CD4-positive, alpha-beta T cell (primary cell): ENCODE measurements at regions not wholly inside any gene's neighbourhood (a gene's known extent, or its start where the extent isn't known, plus 50 kb on each side); places are given as distances from the start of the nearest gene placed in this dataset.
"Not testable (repeated sequence)": the region's sequence is repeated elsewhere in the genome, so short reads cannot be mapped to it uniquely, and the experiment has no call there.

Experiments used
- ATAC-seq: fragments of 200-7000 bp; cut with Tn5 transposase; one replicate; pipeline ENCODE4 v1.10.0; 2022; ENCODE audit warnings: mild to moderate bottlenecking; ENCODE audit not compliant: poor library complexity
- CTCF ChIA-PET: fragments of 350-600 bp; sonication (Branson Sonifier 250); formaldehyde crosslinking; loops from one replicate; lab custom pipeline; 2021; ENCODE audit warnings: antibody characterized with exemption, inconsistent platforms; lab: Charles Lee
- POLR2A ChIA-PET: fragments of 350-600 bp; sonication (Branson Sonifier 250); formaldehyde crosslinking; loops from one replicate; lab custom pipeline; 2021; ENCODE audit warnings: antibody characterized with exemption, inconsistent platforms; lab: Charles Lee
- DNase-seq, 14 experiments: peaks; one replicate each; pipeline ENCODE4 v3.0.0-alpha.2; 2013 to 2020; ENCODE audit warnings: mixed read lengths in 2 of 14
- H3K27ac ChIP-seq, 2 donors: one replicate each; pipeline versions ENCODE4 v1.5.1 to v1.7.0; 2013; ENCODE audit warnings: low read length in 2 of 2, low read depth in 1 of 2, mild to moderate bottlenecking in 1 of 2
- H3K27me3 ChIP-seq, 2 experiments: 1 replicate in 1 of 2; 2 replicates in 1 of 2; pipeline versions ENCODE4 v1.6.1 to v1.7.0; 2013; ENCODE audit warnings: low read length in 2 of 2, control low read depth in 1 of 2, mild to moderate bottlenecking in 1 of 2, moderate library complexity in 1 of 2; ENCODE audit not compliant: insufficient read depth in 2 of 2, control insufficient read depth in 1 of 2
- H3K36me3 ChIP-seq: one replicate; pipeline ENCODE4 v1.6.1; 2013; ENCODE audit warnings: low read length, control low read depth; ENCODE audit not compliant: insufficient read depth
- H3K4me1 ChIP-seq: one replicate; pipeline ENCODE4 v1.6.1; 2013; ENCODE audit warnings: low read length, control low read depth; ENCODE audit not compliant: insufficient read depth
- H3K4me3 ChIP-seq: one replicate; pipeline ENCODE4 v1.5.1; 2013; ENCODE audit warnings: mild to moderate bottlenecking, low read length, moderate library complexity
- H3K9me3 ChIP-seq, 2 experiments: 1 replicate in 1 of 2; 2 replicates in 1 of 2; pipeline versions ENCODE4 v1.6.1 to v1.7.0; 2013; ENCODE audit warnings: low read length in 2 of 2, mild to moderate bottlenecking in 2 of 2, control low read depth in 1 of 2, moderate library complexity in 1 of 2; ENCODE audit not compliant: control insufficient read depth in 1 of 2, insufficient read depth in 1 of 2
- H3K27ac Mint-ChIP-seq: one replicate; pipeline ENCODE4 v1.8.0; 2020; ENCODE audit warnings: mixed read lengths
- H3K27me3 Mint-ChIP-seq: one replicate; pipeline ENCODE4 v1.8.0; 2021; ENCODE audit warnings: mixed read lengths
- H3K36me3 Mint-ChIP-seq: one replicate; pipeline ENCODE4 v1.8.0; 2021; ENCODE audit warnings: low read depth, mixed read lengths
- H3K4me1 Mint-ChIP-seq: one replicate; pipeline ENCODE4 v1.8.0; 2021; ENCODE audit warnings: low read depth, mixed read lengths
- H3K4me3 Mint-ChIP-seq: one replicate; pipeline ENCODE4 v1.8.0; 2020; ENCODE audit warnings: mild to moderate bottlenecking, mixed read lengths
- H3K9me3 Mint-ChIP-seq: one replicate; pipeline ENCODE4 v1.8.0; 2020; ENCODE audit warnings: mixed read lengths
- intact Hi-C, 2 experiments: fragments of 100-400 bp; cut with DNase I in 1 of 2; cut with micrococcal nuclease in 1 of 2; formaldehyde crosslinking; loops; one replicate each; pipeline versions ENCODE4 v1.15.1 to v1.9.0; 2023 to 2025; cut with DNase I, micrococcal nuclease
- TF ChIP-seq, protein P1 (sequence below): fragments of 200-600 bp; IDR thresholded peaks from one replicate; pipeline ENCODE4 v1.8.0; 2022; ENCODE audit warnings: antibody characterized with exemption, mild to moderate bottlenecking

DNA sequence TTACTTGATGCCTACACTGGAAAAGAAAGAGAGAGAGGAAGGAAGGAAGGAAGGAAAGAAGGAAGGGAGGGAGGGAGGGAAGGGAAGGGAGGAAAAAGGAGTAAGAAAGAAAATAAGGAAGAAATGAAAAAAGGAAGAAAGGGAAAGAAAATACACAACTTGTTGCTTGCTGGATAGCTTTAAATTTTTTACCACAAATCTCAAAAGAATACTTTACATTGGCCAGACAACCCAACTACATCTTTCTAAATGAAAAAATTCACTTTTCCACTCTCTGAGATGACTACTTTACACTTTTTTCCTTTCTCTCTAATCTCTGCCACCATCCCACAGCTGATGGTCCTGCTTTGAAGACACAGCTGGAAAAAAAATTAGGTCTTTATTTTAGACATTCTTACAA is 228.9 kb upstream of the FAM78B start:
- DNase-seq (no peak), ATAC-seq (no peak)
- Mint-ChIP-seq H3K27me3 (no peaks in the 10 kb centered on the region), H3K27ac (no peak overlapping the region), H3K4me1 (no peaks in the 10 kb centered on the region), H3K4me3 (no peak overlapping the region), H3K9me3 (no peaks in the 10 kb centered on the region), H3K36me3 (no peaks in the 10 kb centered on the region)
- intact Hi-C loops, result no loop called here
- CTCF ChIA-PET, result no interaction called here
- no peak overlapping the region for H3K27ac ChIP-seq
- TF ChIP-seq, protein P1, sequence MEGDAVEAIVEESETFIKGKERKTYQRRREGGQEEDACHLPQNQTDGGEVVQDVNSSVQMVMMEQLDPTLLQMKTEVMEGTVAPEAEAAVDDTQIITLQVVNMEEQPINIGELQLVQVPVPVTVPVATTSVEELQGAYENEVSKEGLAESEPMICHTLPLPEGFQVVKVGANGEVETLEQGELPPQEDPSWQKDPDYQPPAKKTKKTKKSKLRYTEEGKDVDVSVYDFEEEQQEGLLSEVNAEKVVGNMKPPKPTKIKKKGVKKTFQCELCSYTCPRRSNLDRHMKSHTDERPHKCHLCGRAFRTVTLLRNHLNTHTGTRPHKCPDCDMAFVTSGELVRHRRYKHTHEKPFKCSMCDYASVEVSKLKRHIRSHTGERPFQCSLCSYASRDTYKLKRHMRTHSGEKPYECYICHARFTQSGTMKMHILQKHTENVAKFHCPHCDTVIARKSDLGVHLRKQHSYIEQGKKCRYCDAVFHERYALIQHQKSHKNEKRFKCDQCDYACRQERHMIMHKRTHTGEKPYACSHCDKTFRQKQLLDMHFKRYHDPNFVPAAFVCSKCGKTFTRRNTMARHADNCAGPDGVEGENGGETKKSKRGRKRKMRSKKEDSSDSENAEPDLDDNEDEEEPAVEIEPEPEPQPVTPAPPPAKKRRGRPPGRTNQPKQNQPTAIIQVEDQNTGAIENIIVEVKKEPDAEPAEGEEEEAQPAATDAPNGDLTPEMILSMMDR, result no peak
- no peaks in the 10 kb centered on the region for H3K27me3 ChIP-seq
- no peaks in the 10 kb centered on the region for H3K36me3 ChIP-seq
- POLR2A ChIA-PET, result no interaction called here
- H3K4me3 ChIP-seq, result no peak overlapping the region
- H3K9me3 ChIP-seq, result no peaks in the 10 kb centered on the region
- no peaks in the 10 kb centered on the region for H3K4me1 ChIP-seq

DNA sequence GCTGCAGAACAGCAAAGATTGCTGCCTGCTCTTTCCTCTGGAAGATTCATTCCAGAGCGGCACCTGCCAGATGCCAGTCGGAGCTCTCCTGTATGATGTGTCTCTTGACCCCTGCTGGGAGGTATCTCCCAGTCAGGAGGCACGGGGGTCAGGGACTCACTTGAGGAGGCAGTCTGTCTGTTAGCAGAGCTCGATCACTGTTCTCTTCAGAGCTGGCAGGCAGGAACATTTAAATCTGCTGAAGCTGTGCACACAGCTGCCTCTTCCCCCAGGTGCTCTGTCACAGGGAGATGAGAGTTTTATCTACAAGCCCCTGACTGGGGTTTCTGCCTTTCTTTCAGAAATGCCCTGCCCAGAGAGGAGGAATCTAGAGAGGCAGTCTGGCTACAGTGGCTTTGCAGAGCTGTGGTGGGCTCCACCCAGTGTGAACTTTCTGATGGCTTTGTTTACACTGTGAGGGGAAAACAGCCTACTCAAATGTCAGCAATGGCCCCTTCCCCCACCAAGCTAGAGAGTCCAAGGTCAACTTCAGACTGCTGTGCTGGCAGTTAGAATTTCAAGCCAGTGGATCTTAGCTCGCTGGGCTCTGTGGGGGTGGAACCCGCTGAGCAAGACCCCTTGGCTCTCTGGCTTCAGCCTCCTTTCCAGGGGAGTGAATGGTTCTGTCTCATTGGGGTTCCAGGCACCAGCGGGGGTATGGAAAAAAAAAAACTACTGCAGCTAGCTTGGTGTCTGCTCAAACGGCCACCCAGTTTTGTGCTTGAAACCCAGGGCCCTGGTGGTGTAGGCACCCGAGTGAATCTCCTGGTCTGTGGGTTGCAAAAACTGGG is 242.7 kb upstream of the FAM78B start:
- H3K36me3 ChIP-seq, ATAC-seq, H3K4me3 Mint-ChIP-seq, CTCF ChIA-PET, H3K27ac Mint-ChIP-seq, intact Hi-C loops, H3K27ac ChIP-seq, H3K4me1 Mint-ChIP-seq, H3K4me3 ChIP-seq, H3K4me1 ChIP-seq, POLR2A ChIA-PET, H3K27me3 ChIP-seq, H3K36me3 Mint-ChIP-seq, DNase-seq: not testable (repeated sequence)
- peaks cover 26% of the 10 kb centered on the region for H3K9me3 Mint-ChIP-seq
- peaks cover 13% of the 10 kb centered on the region for H3K27me3 Mint-ChIP-seq
- H3K9me3 ChIP-seq, result peaks cover 0 to 11% of the 10 kb centered on the region in 2 experiments

DNA sequence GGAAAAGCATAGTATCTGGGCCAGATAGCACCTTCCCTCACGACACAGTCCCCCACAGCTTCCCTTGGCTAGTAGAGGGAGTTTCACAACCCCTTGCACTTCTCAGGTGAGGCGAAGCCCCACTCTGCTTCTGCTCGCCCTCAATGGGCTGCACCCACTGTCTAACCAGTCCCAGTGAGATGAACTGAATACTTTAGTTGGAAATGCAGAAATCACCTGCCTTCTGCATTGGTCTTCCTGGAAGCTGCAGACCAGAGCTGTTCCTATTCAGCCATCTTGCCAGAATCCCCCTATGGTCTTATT is 243.2 kb upstream of the FAM78B start:
- Histone ChIP-seq H3K36me3 (no peaks in the 10 kb centered on the region), H3K4me3 (no peak overlapping the region), H3K9me3 (peaks cover 0 to 11% of the 10 kb centered on the region in 2 experiments), H3K27ac (no peak overlapping the region), H3K4me1 (no peaks in the 10 kb centered on the region), H3K27me3 (no peaks in the 10 kb centered on the region)
- Mint-ChIP-seq H3K36me3 (no peaks in the 10 kb centered on the region), H3K27me3 (peaks cover 13% of the 10 kb centered on the region), H3K27ac (no peak overlapping the region), H3K4me3 (no peak overlapping the region), H3K4me1 (no peaks in the 10 kb centered on the region), H3K9me3 (peaks cover 26% of the 10 kb centered on the region)
- TF ChIP-seq, protein P1, result no peak
- DNase-seq, result no peak
- intact Hi-C loops, result no loop called here
- ATAC-seq, result no peak
- ChIA-PET POLR2A (no interaction called here), CTCF (no interaction called here)

DNA sequence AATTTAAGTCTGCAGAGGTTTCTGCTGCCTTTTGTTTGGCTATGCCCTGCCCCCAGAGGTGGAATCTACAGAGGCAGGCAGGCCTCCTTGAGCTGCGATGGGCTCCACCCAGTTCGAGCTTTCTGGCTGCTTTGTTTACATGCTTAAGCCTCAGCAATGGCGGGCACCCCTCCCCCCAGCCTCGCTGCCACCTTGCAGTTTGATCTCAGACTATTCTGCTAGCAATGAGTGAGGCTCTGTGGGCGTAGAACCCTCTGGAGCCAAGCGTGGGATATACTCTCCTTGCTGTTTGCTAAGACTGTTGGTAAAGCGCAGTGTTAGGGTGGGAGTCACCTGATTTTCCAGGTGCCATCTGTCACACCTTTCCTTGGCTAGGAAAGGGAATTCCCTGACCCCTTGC is 250.0 kb upstream of the FAM78B start:
- H3K4me3 ChIP-seq, POLR2A ChIA-PET, H3K4me3 Mint-ChIP-seq, H3K36me3 Mint-ChIP-seq, H3K4me1 ChIP-seq, H3K4me1 Mint-ChIP-seq, ATAC-seq, H3K36me3 ChIP-seq, H3K9me3 ChIP-seq, H3K27ac ChIP-seq, DNase-seq, H3K9me3 Mint-ChIP-seq, H3K27ac Mint-ChIP-seq, CTCF ChIA-PET, intact Hi-C loops, H3K27me3 ChIP-seq: not testable (repeated sequence)
- H3K27me3 Mint-ChIP-seq, result peaks cover 39% of the 10 kb centered on the region
